Cardiac fibroblast (primary cell): ENCODE measurements at regions not wholly inside any gene's neighbourhood (a gene's known extent, or its start where the extent isn't known, plus 50 kb on each side); places are given as distances from the start of the nearest gene placed in this dataset.

Experiments
- DNase-seq, 2 donors: peaks; one replicate each; pipeline versions ENCODE4 v3.0.0 to v3.0.0-alpha.2; 2010; ENCODE audit warnings: low read depth in 2 of 2
- H3K4me3 ChIP-seq, 2 donors: replicated peaks in 1 of 2; 1 replicate in 1 of 2; 2 replicates in 1 of 2; pipeline ENCODE4 v1.5.1; 2011; ENCODE audit warnings: low read depth in 2 of 2, low read length in 2 of 2, mild to moderate bottlenecking in 2 of 2, moderate library complexity in 1 of 2
- TF ChIP-seq, protein P1 (sequence below): IDR thresholded peaks from one replicate; pipeline ENCODE4 v1.5.1; 2011; ENCODE audit warnings: low read depth, mild to moderate bottlenecking, low read length, inconsistent platforms

DNA sequence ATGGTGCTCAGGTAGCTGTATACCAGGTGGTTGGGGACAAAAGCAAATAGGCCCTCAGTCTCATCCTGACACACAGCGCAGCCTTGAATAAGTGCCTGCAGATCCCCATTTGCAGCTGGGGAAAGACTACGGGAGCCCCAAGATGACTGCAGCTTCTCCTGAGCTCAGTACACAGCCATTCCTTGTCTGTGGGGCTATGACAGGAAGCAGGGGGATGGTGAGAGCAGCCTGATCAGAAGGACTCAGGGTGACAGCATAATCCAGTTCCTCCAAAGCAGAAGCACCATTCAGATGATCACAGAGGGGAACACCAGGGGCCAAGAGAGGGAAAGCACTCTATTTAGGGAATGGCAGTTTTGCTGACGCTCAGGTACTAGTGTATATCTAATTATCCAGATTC is 104.8 kb upstream of the MOCS1 start:
- TF ChIP-seq, protein P1, sequence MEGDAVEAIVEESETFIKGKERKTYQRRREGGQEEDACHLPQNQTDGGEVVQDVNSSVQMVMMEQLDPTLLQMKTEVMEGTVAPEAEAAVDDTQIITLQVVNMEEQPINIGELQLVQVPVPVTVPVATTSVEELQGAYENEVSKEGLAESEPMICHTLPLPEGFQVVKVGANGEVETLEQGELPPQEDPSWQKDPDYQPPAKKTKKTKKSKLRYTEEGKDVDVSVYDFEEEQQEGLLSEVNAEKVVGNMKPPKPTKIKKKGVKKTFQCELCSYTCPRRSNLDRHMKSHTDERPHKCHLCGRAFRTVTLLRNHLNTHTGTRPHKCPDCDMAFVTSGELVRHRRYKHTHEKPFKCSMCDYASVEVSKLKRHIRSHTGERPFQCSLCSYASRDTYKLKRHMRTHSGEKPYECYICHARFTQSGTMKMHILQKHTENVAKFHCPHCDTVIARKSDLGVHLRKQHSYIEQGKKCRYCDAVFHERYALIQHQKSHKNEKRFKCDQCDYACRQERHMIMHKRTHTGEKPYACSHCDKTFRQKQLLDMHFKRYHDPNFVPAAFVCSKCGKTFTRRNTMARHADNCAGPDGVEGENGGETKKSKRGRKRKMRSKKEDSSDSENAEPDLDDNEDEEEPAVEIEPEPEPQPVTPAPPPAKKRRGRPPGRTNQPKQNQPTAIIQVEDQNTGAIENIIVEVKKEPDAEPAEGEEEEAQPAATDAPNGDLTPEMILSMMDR = no peak
- H3K4me3 ChIP-seq = no peak overlapping the region
- DNase-seq = no peak

DNA sequence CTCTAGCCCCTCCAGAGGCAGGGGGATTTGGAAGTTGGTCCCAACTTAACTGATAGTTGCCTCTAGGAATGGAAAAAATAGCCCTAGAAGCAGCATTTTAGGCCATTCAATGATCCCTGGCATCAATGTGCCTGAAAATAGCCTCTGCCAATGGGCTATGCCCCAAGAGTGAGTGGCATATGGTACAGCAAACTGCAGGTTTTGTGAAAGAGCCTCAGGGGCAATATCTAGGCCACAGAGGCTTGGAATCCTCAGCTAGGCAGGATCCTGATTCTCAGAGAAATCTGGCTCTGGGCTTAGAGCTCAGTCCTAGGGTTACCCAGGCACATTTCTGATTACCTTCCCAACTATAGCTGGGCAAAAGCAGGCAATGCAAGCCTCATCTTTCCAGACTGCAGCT is 104.4 kb upstream of the MOCS1 start:
- H3K4me3 ChIP-seq = no peak overlapping the region
- no peak for DNase-seq
- TF ChIP-seq, protein P1 = no peak

DNA sequence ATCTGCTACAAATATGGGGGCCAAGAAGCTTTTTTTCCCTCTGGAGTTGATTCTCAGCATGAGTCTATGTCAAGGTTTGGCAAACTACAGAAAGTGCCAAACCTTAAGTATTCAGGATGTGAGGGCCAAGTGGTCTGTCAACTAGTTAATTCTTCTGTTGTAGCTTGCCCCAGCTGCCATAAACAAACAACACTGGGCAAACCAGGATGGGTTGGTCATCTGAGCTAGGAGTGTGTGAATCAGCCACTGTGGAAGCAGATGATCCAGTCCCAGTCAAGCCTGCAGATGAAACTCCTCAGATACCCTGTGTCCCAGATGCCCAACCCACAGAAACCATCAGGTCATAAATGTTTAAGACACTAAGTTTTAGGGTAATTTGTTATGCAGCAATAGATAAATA is 103.0 kb upstream of the MOCS1 start:
- TF ChIP-seq, protein P1 = no peak
- no peak for DNase-seq
- H3K4me3 ChIP-seq = no peak overlapping the region

DNA sequence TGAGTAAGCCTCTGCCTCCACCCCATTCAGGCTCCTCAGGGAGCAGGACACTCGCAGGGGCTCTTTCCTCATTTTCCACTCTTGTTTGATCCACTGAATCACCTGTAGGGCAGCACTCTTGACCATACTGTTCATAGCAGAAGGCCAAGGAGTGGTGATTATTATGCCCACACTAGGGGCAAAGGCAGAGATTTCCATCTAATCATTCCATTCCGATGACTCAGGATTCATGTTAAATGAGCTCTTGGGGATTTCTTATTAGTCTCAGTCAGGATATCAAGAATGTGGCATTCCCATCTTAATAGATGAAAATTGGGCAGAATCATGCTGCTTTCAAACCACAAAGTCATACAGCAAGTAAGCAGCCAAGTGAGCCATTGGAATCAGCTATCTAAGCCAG is 101.9 kb upstream of the MOCS1 start:
- no peak for DNase-seq
- TF ChIP-seq, protein P1 = no peak
- no peak overlapping the region for H3K4me3 ChIP-seq

DNA sequence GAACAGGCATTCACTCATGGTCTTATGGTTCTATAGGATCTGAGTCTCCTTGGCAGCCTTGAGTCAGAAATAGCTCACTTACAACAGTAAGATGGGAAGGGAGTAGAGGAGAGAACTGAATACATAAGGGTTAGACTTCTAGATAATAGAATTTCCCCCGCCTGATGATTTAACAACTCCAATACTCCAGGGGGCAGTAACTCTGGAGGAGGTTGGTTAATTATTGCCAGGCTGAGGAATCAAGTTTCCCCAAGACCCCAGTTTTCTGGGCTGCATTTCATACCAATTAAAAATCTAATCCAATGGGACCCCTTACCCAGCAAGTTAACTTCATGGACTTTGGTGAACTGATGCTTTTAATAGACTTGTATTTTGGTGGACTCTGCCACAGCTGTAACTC is 94.2 kb upstream of the MOCS1 start:
- TF ChIP-seq, protein P1 = no peak
- no peak for DNase-seq
- no peak overlapping the region for H3K4me3 ChIP-seq

DNA sequence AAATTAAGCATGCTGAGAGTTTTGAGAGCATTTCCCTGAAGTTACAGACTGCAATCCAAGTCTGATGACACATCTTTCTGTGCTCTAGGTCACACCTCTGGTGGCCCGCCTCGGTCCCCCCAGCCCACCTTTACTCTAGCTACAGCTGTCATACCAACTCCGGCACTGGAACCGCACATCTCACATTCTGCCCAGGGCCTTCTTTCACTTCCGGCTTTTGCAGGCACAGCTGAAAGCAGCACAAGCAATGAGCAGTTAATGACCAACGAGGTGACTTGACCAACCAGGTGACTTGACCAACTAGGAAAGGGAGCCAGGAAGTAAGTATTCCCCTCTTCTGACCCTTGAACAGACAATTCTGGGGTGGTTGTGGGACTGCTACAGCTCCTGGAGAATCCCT is 88.6 kb upstream of the MOCS1 start:
- no peak for DNase-seq
- TF ChIP-seq, protein P1 = no peak
- H3K4me3 ChIP-seq = no peak overlapping the region

DNA sequence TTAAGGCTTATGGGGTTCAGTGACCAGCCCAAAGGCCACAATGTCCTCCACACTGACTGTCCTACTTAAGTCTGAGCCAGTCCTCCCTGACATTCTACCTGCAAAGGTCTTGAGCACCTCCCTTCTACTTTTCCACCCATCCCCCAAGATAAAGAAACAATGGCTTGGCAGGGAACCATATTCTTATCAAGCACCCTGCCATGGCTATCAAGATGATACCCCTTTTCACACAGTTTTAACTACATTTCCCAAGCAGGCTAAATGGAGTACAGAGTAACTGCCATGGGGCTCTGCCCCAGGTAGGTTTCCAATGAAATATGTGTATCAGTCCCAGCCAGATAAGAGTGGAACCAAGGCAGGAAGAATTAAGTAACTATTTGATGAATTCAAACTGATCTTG is 85.9 kb upstream of the MOCS1 start:
- DNase-seq = no peak
- H3K4me3 ChIP-seq = no peak overlapping the region
- TF ChIP-seq, protein P1 = no peak
